IMR-90 (cell line): ENCODE measurements at regions not wholly inside any gene's neighbourhood (a gene's known extent, or its start where the extent isn't known, plus 50 kb on each side); places are given as distances from the start of the nearest gene placed in this dataset.

Source experiments
- ATAC-seq: fragments of 200-7000 bp; cut with Tn5 transposase; 2 replicates; pipeline ENCODE4 v1.9.1; 2020; ENCODE audit warnings: low read depth, mild to moderate bottlenecking, moderate library complexity
- BruUV-seq: library from RNA; stranded (reverse); fragments of 400-500 nt; replicated peaks from 2 replicates; lab custom pipeline; 2021; lab: Mats Ljungman, UMichigan
- CTCF ChIA-PET: fragments of 300-600 bp; formaldehyde crosslinking; extraction: SDS; loops from one replicate; lab custom pipeline; 2021; ENCODE audit warnings: antibody characterized with exemption; lab: Yijun Ruan, JAX
- POLR2A ChIA-PET: fragments of 300-600 bp; sonication (Branson Sonifier 250); formaldehyde crosslinking; loops from one replicate; lab custom pipeline; 2022; ENCODE audit warnings: antibody characterized with exemption; ENCODE audit not compliant: unreplicated experiment; lab: Charles Lee
- DNase-seq: peaks from one replicate; pipeline ENCODE4 v3.0.0; 2013
- H2AFZ ChIP-seq: replicated peaks from 2 replicates; pipeline ENCODE3; 2013; ENCODE audit warnings: low read length, mild to moderate bottlenecking; ENCODE audit not compliant: poor library complexity
- H2AK5ac ChIP-seq: 2 replicates; pipeline ENCODE4 v1.6.1; 2013; ENCODE audit warnings: low read depth, low read length, inconsistent platforms
- H2AK9ac ChIP-seq: replicated peaks from 2 replicates; pipeline ENCODE3; 2013; ENCODE audit warnings: mild to moderate bottlenecking, low read depth, low read length, moderate library complexity; ENCODE audit not compliant: poor library complexity
- H2BK120ac ChIP-seq: 2 replicates; pipeline ENCODE4 v1.6.1; 2013; ENCODE audit warnings: low read depth, low read length, inconsistent platforms
- H2BK15ac ChIP-seq: 3 replicates; pipeline ENCODE4 v1.6.1; 2013; ENCODE audit warnings: low read depth, low read length, inconsistent platforms
- H2BK20ac ChIP-seq: 2 replicates; pipeline ENCODE4 v1.6.1; 2013; ENCODE audit warnings: low read depth, mild to moderate bottlenecking, inconsistent platforms, low read length, moderate library complexity
- H2BK5ac ChIP-seq: 2 replicates; pipeline ENCODE4 v1.6.1; 2013; ENCODE audit warnings: mild to moderate bottlenecking, low read depth, low read length, inconsistent platforms; ENCODE audit not compliant: poor library complexity, severe bottlenecking
- H3K14ac ChIP-seq: replicated peaks from 2 replicates; pipeline ENCODE4 v1.6.1; 2013; ENCODE audit warnings: low read depth, low read length, inconsistent platforms
- H3K18ac ChIP-seq: 2 replicates; pipeline ENCODE4 v1.6.1; 2013; ENCODE audit warnings: low read depth, low read length, control low read depth
- H3K23ac ChIP-seq: 2 replicates; pipeline ENCODE4 v1.6.1; 2013; ENCODE audit warnings: low read depth, low read length, inconsistent platforms
- H3K27ac ChIP-seq: 2 replicates; pipeline ENCODE4 v1.5.1; 2013; ENCODE audit warnings: mild to moderate bottlenecking, control low read depth, low read length; ENCODE audit not compliant: insufficient read depth
- H3K27me3 ChIP-seq: 2 replicates; pipeline ENCODE4 v1.6.1; 2013; ENCODE audit warnings: low read length; ENCODE audit not compliant: control insufficient read depth, insufficient read depth
- H3K36me3 ChIP-seq: 2 replicates; pipeline ENCODE4 v1.6.1; 2013; ENCODE audit warnings: low read length, mixed read lengths; ENCODE audit not compliant: control insufficient read depth, insufficient read depth
- H3K4ac ChIP-seq: 2 replicates; pipeline ENCODE4 v1.6.1; 2013; ENCODE audit warnings: low read depth, low read length, inconsistent platforms
- H3K4me1 ChIP-seq: 2 replicates; pipeline ENCODE4 v1.6.1; 2013; ENCODE audit warnings: low read length, mixed read lengths; ENCODE audit not compliant: control insufficient read depth, insufficient read depth
- H3K4me2 ChIP-seq: 2 replicates; pipeline ENCODE4 v1.6.1; 2013; ENCODE audit warnings: low read depth, mild to moderate bottlenecking, control low read depth, low read length, moderate library complexity
- H3K4me3 ChIP-seq: 2 replicates; pipeline ENCODE4 v1.5.1; 2013; ENCODE audit warnings: low read depth, mild to moderate bottlenecking, control low read depth, low read length, moderate library complexity; ENCODE audit not compliant: insufficient read depth
- H3K56ac ChIP-seq: 2 replicates; pipeline ENCODE4 v1.6.1; 2013; ENCODE audit warnings: low read length, inconsistent platforms; ENCODE audit not compliant: insufficient read depth; ENCODE audit errors: extremely low read depth
- H3K79me1 ChIP-seq, 2 experiments: 2 replicates each; pipeline ENCODE4 v1.6.1; 2013; ENCODE audit warnings: low read length in 2 of 2, inconsistent platforms in 1 of 2, low read depth in 1 of 2
- H3K9ac ChIP-seq: 2 replicates; pipeline ENCODE4 v1.6.1; 2013; ENCODE audit warnings: low read depth, low read length, control low read depth
- H3K9me1 ChIP-seq: 2 replicates; pipeline ENCODE4 v1.6.1; 2013; ENCODE audit warnings: low read length, inconsistent platforms; ENCODE audit not compliant: insufficient read depth
- H3K9me3 ChIP-seq: 2 replicates; pipeline ENCODE4 v1.6.1; 2013; ENCODE audit warnings: low read length; ENCODE audit not compliant: control insufficient read depth, insufficient read depth
- H4K20me1 ChIP-seq: 2 replicates; pipeline ENCODE4 v1.6.1; 2013; ENCODE audit warnings: low read length, inconsistent platforms; ENCODE audit not compliant: insufficient read depth
- H4K5ac ChIP-seq: 2 replicates; pipeline ENCODE4 v1.6.1; 2013; ENCODE audit warnings: mild to moderate bottlenecking, low read depth, low read length, control low read depth
- H4K8ac ChIP-seq, 2 experiments: 2 replicates each; pipeline ENCODE4 v1.6.1; 2013; ENCODE audit warnings: low read depth in 2 of 2, low read length in 2 of 2, control low read depth in 1 of 2, inconsistent platforms in 1 of 2
- H4K91ac ChIP-seq: 2 replicates; pipeline ENCODE4 v1.6.1; 2013; ENCODE audit warnings: low read depth, low read length, inconsistent platforms; ENCODE audit not compliant: insufficient read depth
- CEBPB ChIP-seq: IDR thresholded peaks from 2 replicates; pipeline ENCODE4 v1.6.1; 2012; ENCODE audit warnings: low read depth, low read length, improper control_type of control experiment
- CHD1 ChIP-seq: IDR thresholded peaks from 2 replicates; pipeline ENCODE4 v1.6.1; 2012; ENCODE audit warnings: low read depth, low read length, improper control_type of control experiment
- MXI1 ChIP-seq: IDR thresholded peaks from 2 replicates; pipeline ENCODE4 v1.6.1; 2012; ENCODE audit warnings: low read depth, mild to moderate bottlenecking, low read length, moderate library complexity, borderline replicate concordance
- RFX5 ChIP-seq: IDR thresholded peaks from 2 replicates; pipeline ENCODE4 v1.8.0; 2012; ENCODE audit warnings: low read depth, mild to moderate bottlenecking, low read length, moderate library complexity
- SMC3 ChIP-seq: fragments of 150-350 bp; IDR thresholded peaks from 2 replicates; pipeline ENCODE4 v1.6.1; 2016; ENCODE audit warnings: low read depth, mild to moderate bottlenecking, antibody characterized with exemption, low read length, moderate library complexity
- WGBS, 2 experiments: methylation state at CpG; one replicate each; pipeline versions ENCODE4 v1.1.5 to v1.1.7; 2013; ENCODE audit warnings: missing lambda C conversion rate in 2 of 2; ENCODE audit not compliant: insufficient read length in 1 of 2; ENCODE audit errors: extremely low coverage in 2 of 2; 5-methylcytosine and 5-hydroxymethylcytosine counted together
- dilution Hi-C: fragments of 300-500 bp; cut with HindIII; formaldehyde crosslinking; loops from one replicate; pipeline ENCODE4 v1.14.3; 2018; ENCODE audit warnings: low sequenced_read_pairs; ENCODE audit not compliant: unreplicated experiment
- in situ Hi-C: fragments of 300-500 bp; cut with MboI; formaldehyde crosslinking; loops from 3 replicates; pipeline ENCODE4 v1.14.3; 2019; ENCODE audit warnings: low sequenced_read_pairs, inconsistent platforms, mixed read lengths
- intact Hi-C: fragments of 100-400 bp; cut with micrococcal nuclease; formaldehyde crosslinking; loops from 2 replicates; pipeline ENCODE4 v1.10.0; 2022

GRCh38 chr7:86932038-86932512 lies 127.4 kb downstream of the ELAPOR2 start:
- Histone ChIP-seq H3K14ac (no peak overlapping the region), H4K8ac (no peak overlapping the region), H3K27ac (no peak overlapping the region), H3K23ac (no peak overlapping the region), H4K91ac (no peak overlapping the region), H3K9ac (no peak overlapping the region), H3K79me1 (no peaks in the 10 kb centered on the region), H3K4ac (no peak overlapping the region), H4K20me1 (no peaks in the 10 kb centered on the region), H3K4me1 (no peaks in the 10 kb centered on the region), H2BK120ac (no peak overlapping the region), H3K9me1 (no peaks in the 10 kb centered on the region), H2BK5ac (no peak overlapping the region), H3K27me3 (no peaks in the 10 kb centered on the region), H3K56ac (no peak overlapping the region), H3K9me3 (no peaks in the 10 kb centered on the region), H3K36me3 (no peaks in the 10 kb centered on the region), H3K18ac (no peak overlapping the region), H2BK20ac (no peak overlapping the region), H2AK5ac (no peak overlapping the region), H3K4me2 (no peak overlapping the region), H3K4me3 (no peak overlapping the region), H4K5ac (no peak overlapping the region), H2AFZ (no peak overlapping the region), H2BK15ac (no peak overlapping the region), H2AK9ac (no peak overlapping the region)
- dilution Hi-C loops = loop anchor here (25.0 kb wide), 1 partner anchor 205 kb away; no protein-coding TSS in a partner anchor
- DNase-seq (peak; percentile 60), ATAC-seq (no peak)
- in situ Hi-C loops = loop anchor here (5.0 to 25.0 kb wide), 2 partner anchors 215 to 480 kb away; no protein-coding TSS in a partner anchor
- ChIA-PET POLR2A (no interaction called here), CTCF (no interaction called here)
- intact Hi-C loops = loop anchor here (10.0 kb wide), 1 partner anchor 953 kb away; no protein-coding TSS in a partner anchor
- no TSS peak for BruUV-seq
- WGBS, 2 experiments = no CpG with 5 or more reads among the region's 3 CpGs
- TF ChIP-seq CEBPB (peak; percentile 58; the same call in 1 of the 2 replicates), RFX5 (no peak), SMC3 (no peak), CHD1 (no peak), MXI1 (no peak)
